Peyer's patch (tissue), 4 donors: ENCODE measurements at regions not wholly inside any gene's neighbourhood (a gene's known extent, or its start where the extent isn't known, plus 50 kb on each side); places are given as distances from the start of the nearest gene placed in this dataset.

Source experiments
- DNase-seq, 3 donors: peaks; one replicate each; pipeline ENCODE4 v3.0.0-alpha.2; 2017 to 2019
- H3K27ac ChIP-seq, 4 donors: fragments of 200-600 bp; sonication (generic); one replicate each; pipeline ENCODE4 v1.5.1; 2016 to 2019
- H3K27me3 ChIP-seq, 2 donors: fragments of 200-600 bp; sonication (generic); one replicate each; pipeline ENCODE4 v1.5.1; 2019
- H3K36me3 ChIP-seq, 3 donors: fragments of 200-600 bp; sonication (generic); one replicate each; pipeline ENCODE4 v1.5.1; 2016 to 2019
- H3K4me1 ChIP-seq, 4 donors: fragments of 200-600 bp; sonication (generic); one replicate each; pipeline ENCODE4 v1.5.1; 2016 to 2019
- H3K4me3 ChIP-seq, 4 donors: fragments of 200-600 bp; sonication (generic); 1 replicate in 3 of 4; 2 replicates in 1 of 4; pipeline ENCODE4 v1.5.1; 2016 to 2019; ENCODE audit warnings: mild to moderate bottlenecking in 1 of 4
- H3K9me3 ChIP-seq, 4 donors: fragments of 200-600 bp; sonication (generic); one replicate each; pipeline ENCODE4 v1.5.1; 2016 to 2019; ENCODE audit warnings: mild to moderate bottlenecking in 1 of 4
- POLR2A ChIP-seq, 2 donors: fragments of 450-650 bp; IDR thresholded peaks; one replicate each; pipeline ENCODE4 v1.5.1; 2017; ENCODE audit warnings: antibody characterized with exemption in 2 of 2, mild to moderate bottlenecking in 2 of 2, moderate library complexity in 2 of 2
- TF ChIP-seq, protein P1 (sequence below), 6 experiments: fragments of 450-650 bp in 4 of 6; fragments of 200-600 bp in 2 of 6; sonication (generic) in 1 of 6; IDR thresholded peaks; one replicate each; pipeline ENCODE4 v1.5.1; 2017 to 2019; ENCODE audit warnings: antibody characterized with exemption in 6 of 6, mild to moderate bottlenecking in 3 of 6, moderate library complexity in 1 of 6

- H3K27ac ChIP-seq, result no peak overlapping the region
- H3K27me3 ChIP-seq, result no peaks in the 10 kb centered on the region
- no peak overlapping the region for H3K4me3 ChIP-seq
- no peaks in the 10 kb centered on the region for H3K4me1 ChIP-seq
- no peaks in the 10 kb centered on the region for H3K36me3 ChIP-seq
- TF ChIP-seq, protein P1, sequence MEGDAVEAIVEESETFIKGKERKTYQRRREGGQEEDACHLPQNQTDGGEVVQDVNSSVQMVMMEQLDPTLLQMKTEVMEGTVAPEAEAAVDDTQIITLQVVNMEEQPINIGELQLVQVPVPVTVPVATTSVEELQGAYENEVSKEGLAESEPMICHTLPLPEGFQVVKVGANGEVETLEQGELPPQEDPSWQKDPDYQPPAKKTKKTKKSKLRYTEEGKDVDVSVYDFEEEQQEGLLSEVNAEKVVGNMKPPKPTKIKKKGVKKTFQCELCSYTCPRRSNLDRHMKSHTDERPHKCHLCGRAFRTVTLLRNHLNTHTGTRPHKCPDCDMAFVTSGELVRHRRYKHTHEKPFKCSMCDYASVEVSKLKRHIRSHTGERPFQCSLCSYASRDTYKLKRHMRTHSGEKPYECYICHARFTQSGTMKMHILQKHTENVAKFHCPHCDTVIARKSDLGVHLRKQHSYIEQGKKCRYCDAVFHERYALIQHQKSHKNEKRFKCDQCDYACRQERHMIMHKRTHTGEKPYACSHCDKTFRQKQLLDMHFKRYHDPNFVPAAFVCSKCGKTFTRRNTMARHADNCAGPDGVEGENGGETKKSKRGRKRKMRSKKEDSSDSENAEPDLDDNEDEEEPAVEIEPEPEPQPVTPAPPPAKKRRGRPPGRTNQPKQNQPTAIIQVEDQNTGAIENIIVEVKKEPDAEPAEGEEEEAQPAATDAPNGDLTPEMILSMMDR (IDR thresholded peaks at IDR 0.05), result no peak
- TF ChIP-seq POLR2A (IDR thresholded peaks at IDR 0.05), result no peak
- H3K9me3 ChIP-seq, result no peaks in the 10 kb centered on the region
- DNase-seq, result no peak
These were observed 105.1 kb downstream of the BARHL2 start for GRCh38 chr1:90612033-90612432.

- no peaks in the 10 kb centered on the region for H3K9me3 ChIP-seq
- no peaks in the 10 kb centered on the region for H3K27me3 ChIP-seq
- H3K4me3 ChIP-seq, result no peak overlapping the region
- H3K27ac ChIP-seq, result no peak overlapping the region
- DNase-seq, result no peak
- no peaks in the 10 kb centered on the region for H3K4me1 ChIP-seq
- TF ChIP-seq, protein P1 (IDR thresholded peaks at IDR 0.05), result no peak
- no peak for TF ChIP-seq POLR2A (IDR thresholded peaks at IDR 0.05)
- H3K36me3 ChIP-seq, result no peaks in the 10 kb centered on the region
These were observed 109.4 kb downstream of the BARHL2 start for GRCh38 chr1:90607736-90608135.

DNA sequence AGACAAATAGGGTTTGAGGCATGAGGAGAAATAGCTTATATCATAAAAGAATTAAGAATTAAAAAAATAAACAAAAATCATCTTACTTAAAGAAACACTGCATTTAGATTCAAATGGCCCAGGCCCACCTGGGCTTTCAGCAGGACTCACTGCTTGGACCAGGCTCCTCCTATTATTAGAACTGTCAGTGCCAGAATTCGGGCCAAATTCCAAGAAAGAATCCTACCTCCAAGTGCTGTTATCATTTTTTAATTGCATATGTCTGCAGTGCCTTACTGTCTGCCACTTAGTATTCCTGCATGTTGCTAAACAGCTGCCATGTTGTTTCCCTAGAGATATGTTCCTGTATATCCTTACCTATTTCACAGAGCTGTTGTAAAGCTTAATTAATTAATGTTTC lies 112.0 kb downstream of the BARHL2 start:
- TF ChIP-seq, protein P1 (IDR thresholded peaks at IDR 0.05), result no peak
- TF ChIP-seq POLR2A (IDR thresholded peaks at IDR 0.05), result no peak
- DNase-seq, result no peak
- H3K27ac ChIP-seq, result no peak overlapping the region
- H3K4me1 ChIP-seq, result no peaks in the 10 kb centered on the region
- H3K36me3 ChIP-seq, result no peaks in the 10 kb centered on the region
- H3K4me3 ChIP-seq, result no peak overlapping the region
- H3K9me3 ChIP-seq, result no peaks in the 10 kb centered on the region
- no peaks in the 10 kb centered on the region for H3K27me3 ChIP-seq

DNA sequence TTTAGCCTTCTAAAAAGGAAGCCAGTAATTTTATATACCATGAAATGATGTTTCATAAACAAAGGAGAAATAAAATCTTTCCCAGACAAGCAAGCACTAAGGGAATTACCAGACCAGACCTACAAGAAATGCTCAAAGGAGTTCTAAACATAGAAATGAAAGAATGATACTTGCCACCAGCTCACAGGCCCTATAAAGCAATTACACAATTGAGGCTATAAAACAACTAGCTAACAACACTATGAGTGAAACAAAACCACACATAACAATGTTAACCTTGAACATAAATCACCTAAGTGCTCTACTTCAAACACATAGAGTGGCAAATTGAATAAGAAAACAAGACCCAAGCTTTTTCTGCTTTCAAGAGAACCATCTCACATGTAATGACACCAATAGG lies 123.8 kb downstream of the BARHL2 start:
- DNase-seq, result no peak
- no peaks in the 10 kb centered on the region for H3K27me3 ChIP-seq
- no peak overlapping the region for H3K4me3 ChIP-seq
- H3K4me1 ChIP-seq, result no peaks in the 10 kb centered on the region
- TF ChIP-seq POLR2A (IDR thresholded peaks at IDR 0.05), result no peak
- TF ChIP-seq, protein P1 (IDR thresholded peaks at IDR 0.05), result no peak
- H3K36me3 ChIP-seq, result no peaks in the 10 kb centered on the region
- H3K9me3 ChIP-seq, result peaks cover 0 to 9% (median 0%) of the 10 kb centered on the region in 4 donors
- H3K27ac ChIP-seq, result no peak overlapping the region

- no peak for DNase-seq
- Histone ChIP-seq H3K9me3 (peaks cover 0 to 9% (median 0%) of the 10 kb centered on the region in 4 donors), H3K27ac (no peak overlapping the region), H3K4me1 (no peaks in the 10 kb centered on the region), H3K36me3 (no peaks in the 10 kb centered on the region), H3K27me3 (no peaks in the 10 kb centered on the region), H3K4me3 (no peak overlapping the region)
- TF ChIP-seq, protein P1 (IDR thresholded peaks at IDR 0.05), result no peak
- TF ChIP-seq POLR2A (IDR thresholded peaks at IDR 0.05), result no peak
These were observed 125.1 kb downstream of the BARHL2 start for GRCh38 chr1:90591970-90592356.

- no peaks in the 10 kb centered on the region for H3K4me1 ChIP-seq
- no peak overlapping the region for H3K27ac ChIP-seq
- DNase-seq, result no peak
- H3K4me3 ChIP-seq, result no peak overlapping the region
- H3K36me3 ChIP-seq, result no peaks in the 10 kb centered on the region
- no peak for TF ChIP-seq POLR2A (IDR thresholded peaks at IDR 0.05)
- TF ChIP-seq, protein P1 (IDR thresholded peaks at IDR 0.05), result no peak
- H3K9me3 ChIP-seq, result peaks cover 0 to 5% (median 0%) of the 10 kb centered on the region in 4 donors
- no peaks in the 10 kb centered on the region for H3K27me3 ChIP-seq
These were observed 125.6 kb downstream of the BARHL2 start for GRCh38 chr1:90591355-90591969.
